Keratinocyte (primary cell): ENCODE measurements at regions not wholly inside any gene's neighbourhood (a gene's known extent, or its start where the extent isn't known, plus 50 kb on each side); places are given as distances from the start of the nearest gene placed in this dataset.

ENCODE experiments used
- DNase-seq: peaks from one replicate; pipeline ENCODE4 v3.0.0-alpha.2; 2011; ENCODE audit warnings: low read depth, missing footprints, low spot score
- FAIRE-seq: peaks from 2 replicates; lab custom pipeline; 2011; peaks lifted over from hg19 to GRCh38; lab: Jason Lieb, UNC
- H2AFZ ChIP-seq: 2 replicates; pipeline ENCODE4 v1.6.0; 2012; ENCODE audit warnings: low read length, control low read depth, inconsistent platforms; ENCODE audit not compliant: control insufficient read depth
- H3K27ac ChIP-seq: 2 replicates; pipeline ENCODE4 v1.5.1; 2011; ENCODE audit warnings: low read length; ENCODE audit not compliant: control insufficient read depth, insufficient read depth
- H3K27me3 ChIP-seq: 3 replicates; pipeline ENCODE4 v1.6.0; 2011; ENCODE audit warnings: low read length; ENCODE audit not compliant: control insufficient read depth, insufficient read depth; ENCODE audit errors: extremely low read depth
- H3K36me3 ChIP-seq, 2 experiments: 2 replicates in 1 of 2; 3 replicates in 1 of 2; pipeline ENCODE4 v1.5.1; 2011; ENCODE audit warnings: low read length in 2 of 2, mild to moderate bottlenecking in 1 of 2; ENCODE audit not compliant: control insufficient read depth in 2 of 2, insufficient read depth in 2 of 2; ENCODE audit errors: extremely low read depth in 1 of 2
- H3K4me1 ChIP-seq: 3 replicates; pipeline ENCODE4 v1.5.1; 2011; ENCODE audit warnings: low read length; ENCODE audit not compliant: control insufficient read depth, insufficient read depth; ENCODE audit errors: extremely low read depth
- H3K4me2 ChIP-seq: 3 replicates; pipeline ENCODE4 v1.6.0; 2011; ENCODE audit warnings: low read depth, low read length; ENCODE audit not compliant: control insufficient read depth, insufficient read depth; ENCODE audit errors: extremely low read depth
- H3K4me3 ChIP-seq, 3 experiments: fragments of 200-600 bp in 1 of 3; sonication (generic) in 1 of 3; 2 replicates in 2 of 3; 3 replicates in 1 of 3; pipeline ENCODE4 v1.5.1; 2011 to 2016; ENCODE audit warnings: low read length in 3 of 3, mild to moderate bottlenecking in 3 of 3, control low read depth in 2 of 3, inconsistent platforms in 1 of 3, low read depth in 1 of 3, mixed read lengths in 1 of 3, mixed run types in 1 of 3, moderate library complexity in 1 of 3; ENCODE audit not compliant: control insufficient read depth in 2 of 3, insufficient read depth in 2 of 3; ENCODE audit errors: extremely low read depth in 1 of 3
- H3K79me2 ChIP-seq: 2 replicates; pipeline ENCODE4 v1.6.0; 2012; ENCODE audit warnings: low read length; ENCODE audit not compliant: control insufficient read depth, insufficient read depth
- H3K9ac ChIP-seq: 3 replicates; pipeline ENCODE4 v1.6.0; 2011; ENCODE audit warnings: low read length; ENCODE audit not compliant: control insufficient read depth, insufficient read depth; ENCODE audit errors: extremely low read depth
- H3K9me1 ChIP-seq: 3 replicates; pipeline ENCODE4 v1.6.0; 2011; ENCODE audit warnings: low read length; ENCODE audit not compliant: control insufficient read depth, insufficient read depth; ENCODE audit errors: extremely low read depth
- H3K9me3 ChIP-seq: 2 replicates; pipeline ENCODE4 v1.5.1; 2012; ENCODE audit warnings: low read depth, low read length; ENCODE audit not compliant: control insufficient read depth
- H4K20me1 ChIP-seq: 3 replicates; pipeline ENCODE4 v1.6.0; 2011; ENCODE audit warnings: low read length; ENCODE audit not compliant: control insufficient read depth, insufficient read depth; ENCODE audit errors: extremely low read depth
- EZH2 ChIP-seq: IDR thresholded peaks from one replicate; pipeline ENCODE4 v1.6.1; 2012; ENCODE audit warnings: inconsistent platforms, mild to moderate bottlenecking, low read length, moderate library complexity
- dilution Hi-C: fragments of 300-500 bp; cut with MboI; formaldehyde crosslinking; loops from one replicate; pipeline ENCODE4 v1.7.0; 2020; ENCODE audit warnings: low sequenced_read_pairs; ENCODE audit not compliant: extremely low pct_ligation_motif_present
- TF ChIP-seq, protein P1 (sequence below), 3 experiments: IDR thresholded peaks in 1 of 3; conservative IDR thresholded peaks in 1 of 3; optimal IDR thresholded peaks in 1 of 3; 2 replicates in 2 of 3; 3 replicates in 1 of 3; pipeline versions ENCODE3 to v1.5.1; 2011; ENCODE audit warnings: low read length in 3 of 3, mild to moderate bottlenecking in 3 of 3, moderate library complexity in 2 of 3, control low read depth in 1 of 3, inconsistent platforms in 1 of 3; ENCODE audit not compliant: insufficient read depth in 2 of 3; ENCODE audit errors: extremely low read depth in 1 of 3

DNA sequence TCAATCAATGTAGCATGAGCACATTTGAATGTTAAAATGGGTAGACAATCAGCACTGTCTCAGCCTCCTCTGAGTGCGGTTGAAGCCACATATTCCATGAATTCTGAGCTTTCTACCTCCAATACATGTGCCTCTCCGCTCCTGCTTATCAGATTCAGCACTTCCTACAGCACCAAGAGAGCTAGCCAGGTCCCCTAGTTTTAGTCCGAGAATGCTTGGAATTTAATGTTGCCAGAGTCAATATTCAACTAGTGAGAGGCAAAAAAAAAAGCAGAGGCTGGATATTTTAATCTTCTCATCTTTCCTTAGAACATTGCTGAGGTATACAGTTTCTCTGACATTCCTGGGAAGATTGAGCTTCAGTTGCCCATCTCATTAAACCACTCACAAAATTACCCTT lies 1979.1 kb upstream of the CDH9 start:
- H3K36me3 ChIP-seq, result no peaks in the 10 kb centered on the region
- no peak overlapping the region for H3K4me2 ChIP-seq
- H3K4me3 ChIP-seq, result no peak overlapping the region
- TF ChIP-seq EZH2, result no peak
- TF ChIP-seq, protein P1, sequence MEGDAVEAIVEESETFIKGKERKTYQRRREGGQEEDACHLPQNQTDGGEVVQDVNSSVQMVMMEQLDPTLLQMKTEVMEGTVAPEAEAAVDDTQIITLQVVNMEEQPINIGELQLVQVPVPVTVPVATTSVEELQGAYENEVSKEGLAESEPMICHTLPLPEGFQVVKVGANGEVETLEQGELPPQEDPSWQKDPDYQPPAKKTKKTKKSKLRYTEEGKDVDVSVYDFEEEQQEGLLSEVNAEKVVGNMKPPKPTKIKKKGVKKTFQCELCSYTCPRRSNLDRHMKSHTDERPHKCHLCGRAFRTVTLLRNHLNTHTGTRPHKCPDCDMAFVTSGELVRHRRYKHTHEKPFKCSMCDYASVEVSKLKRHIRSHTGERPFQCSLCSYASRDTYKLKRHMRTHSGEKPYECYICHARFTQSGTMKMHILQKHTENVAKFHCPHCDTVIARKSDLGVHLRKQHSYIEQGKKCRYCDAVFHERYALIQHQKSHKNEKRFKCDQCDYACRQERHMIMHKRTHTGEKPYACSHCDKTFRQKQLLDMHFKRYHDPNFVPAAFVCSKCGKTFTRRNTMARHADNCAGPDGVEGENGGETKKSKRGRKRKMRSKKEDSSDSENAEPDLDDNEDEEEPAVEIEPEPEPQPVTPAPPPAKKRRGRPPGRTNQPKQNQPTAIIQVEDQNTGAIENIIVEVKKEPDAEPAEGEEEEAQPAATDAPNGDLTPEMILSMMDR (optimal IDR thresholded peaks at IDR 0.05 in 1 of 3, IDR thresholded peaks at IDR 0.05 in 1 of 3, conservative IDR thresholded peaks at IDR 0.05 in 1 of 3; ENCODE audit: extremely low read depth in 1 of 3, insufficient read depth in 2 of 3, low read length in 3 of 3), result no peak
- no peak overlapping the region for H3K27ac ChIP-seq
- dilution Hi-C loops, result no loop called here
- H3K9me3 ChIP-seq, result no peaks in the 10 kb centered on the region
- no peaks in the 10 kb centered on the region for H4K20me1 ChIP-seq
- H3K9me1 ChIP-seq, result no peaks in the 10 kb centered on the region
- FAIRE-seq, result no peak
- H3K9ac ChIP-seq, result no peak overlapping the region
- no peak for DNase-seq
- no peaks in the 10 kb centered on the region for H3K79me2 ChIP-seq
- no peaks in the 10 kb centered on the region for H3K27me3 ChIP-seq
- no peak overlapping the region for H2AFZ ChIP-seq
- H3K4me1 ChIP-seq, result no peaks in the 10 kb centered on the region

DNA sequence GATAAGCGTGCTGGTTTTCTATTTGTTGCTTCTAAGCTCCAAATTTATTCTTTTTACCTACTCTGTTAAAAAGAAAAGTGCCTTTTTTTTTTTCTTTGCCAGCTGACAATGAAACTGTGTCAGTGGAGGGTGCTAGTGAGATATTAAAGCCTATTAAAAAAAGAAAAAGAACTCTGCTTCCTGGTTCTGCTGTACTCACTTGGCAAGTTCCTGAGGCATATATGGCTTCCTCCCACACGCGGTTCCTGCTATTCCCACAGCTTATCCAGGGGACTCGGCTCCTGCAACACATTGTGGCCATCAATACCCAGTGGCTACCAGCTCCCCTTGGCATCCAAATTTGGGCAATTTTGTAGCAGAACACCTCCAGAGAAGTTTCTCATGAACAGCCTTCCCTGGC lies 1977.7 kb upstream of the CDH9 start:
- Histone ChIP-seq H3K4me3 (no peak overlapping the region), H3K9ac (no peak overlapping the region), H3K4me1 (no peaks in the 10 kb centered on the region), H3K36me3 (no peaks in the 10 kb centered on the region), H3K27me3 (no peaks in the 10 kb centered on the region), H4K20me1 (no peaks in the 10 kb centered on the region), H3K27ac (no peak overlapping the region), H3K9me3 (no peaks in the 10 kb centered on the region), H3K9me1 (no peaks in the 10 kb centered on the region), H2AFZ (no peak overlapping the region), H3K79me2 (no peaks in the 10 kb centered on the region), H3K4me2 (no peak overlapping the region)
- dilution Hi-C loops, result no loop called here
- DNase-seq (no peak), FAIRE-seq (no peak)
- TF ChIP-seq EZH2, result no peak
- TF ChIP-seq, protein P1 (optimal IDR thresholded peaks at IDR 0.05 in 1 of 3, IDR thresholded peaks at IDR 0.05 in 1 of 3, conservative IDR thresholded peaks at IDR 0.05 in 1 of 3; ENCODE audit: extremely low read depth in 1 of 3, insufficient read depth in 2 of 3, low read length in 3 of 3), result no peak
